SH-SY5Y (cell line): ENCODE measurements at regions not wholly inside any gene's neighbourhood (a gene's known extent, or its start where the extent isn't known, plus 50 kb on each side); places are given as distances from the start of the nearest gene placed in this dataset.

ENCODE experiments used
- GATA2 ChIP-seq: IDR thresholded peaks from 2 replicates; pipeline ENCODE4 v1.6.1; 2011; ENCODE audit warnings: mild to moderate bottlenecking, low read depth, low read length
- GATA3 ChIP-seq: IDR thresholded peaks from 2 replicates; pipeline ENCODE4 v1.6.1; 2011; ENCODE audit warnings: low read depth, mild to moderate bottlenecking, low read length, moderate library complexity

GRCh38 chr15:61623746-61624145 lies 394.6 kb upstream of the RORA start:
- TF ChIP-seq GATA2 = no peak
- TF ChIP-seq GATA3 = no peak
